Inferior parietal cortex (tissue), 1 donor: ENCODE measurements at regions not wholly inside any gene's neighbourhood (a gene's known extent, or its start where the extent isn't known, plus 50 kb on each side); places are given as distances from the start of the nearest gene placed in this dataset.
"Not testable (repeated sequence)": the region's sequence is repeated elsewhere in the genome, so short reads cannot be mapped to it uniquely, and the experiment has no call there.

Experiments
- DNase-seq: peaks from one replicate; pipeline ENCODE4 v3.0.0-alpha.2; 2016; ENCODE audit errors: extremely low spot score

GRCh38 chr2:150214626-150215025 is 272.8 kb downstream of the RND3 start:
- DNase-seq = no peak

DNA sequence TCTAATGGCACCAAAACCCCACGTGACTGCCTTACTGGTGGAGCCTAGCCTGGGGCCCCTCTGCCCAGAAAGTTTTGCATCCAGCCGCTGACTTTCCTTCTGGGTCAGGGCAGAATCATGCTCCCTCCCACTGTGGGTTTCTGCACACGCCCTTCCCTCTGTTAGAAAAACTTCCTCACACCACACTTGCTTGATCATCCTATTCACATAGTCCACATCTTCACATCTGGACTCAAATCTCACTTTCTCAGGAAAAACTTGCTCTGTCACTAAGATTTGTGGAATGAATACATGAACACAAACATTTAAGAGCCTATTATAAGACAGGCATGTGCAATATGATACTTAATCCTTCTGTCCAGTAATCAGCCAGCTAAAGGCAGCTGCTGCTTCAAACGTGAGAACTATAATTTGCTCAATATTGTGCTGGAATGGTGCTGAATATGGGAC is 274.7 kb downstream of the RND3 start:
- DNase-seq = no peak

GRCh38 chr2:150211164-150211631 is 276.3 kb downstream of the RND3 start:
- DNase-seq = no peak

DNA sequence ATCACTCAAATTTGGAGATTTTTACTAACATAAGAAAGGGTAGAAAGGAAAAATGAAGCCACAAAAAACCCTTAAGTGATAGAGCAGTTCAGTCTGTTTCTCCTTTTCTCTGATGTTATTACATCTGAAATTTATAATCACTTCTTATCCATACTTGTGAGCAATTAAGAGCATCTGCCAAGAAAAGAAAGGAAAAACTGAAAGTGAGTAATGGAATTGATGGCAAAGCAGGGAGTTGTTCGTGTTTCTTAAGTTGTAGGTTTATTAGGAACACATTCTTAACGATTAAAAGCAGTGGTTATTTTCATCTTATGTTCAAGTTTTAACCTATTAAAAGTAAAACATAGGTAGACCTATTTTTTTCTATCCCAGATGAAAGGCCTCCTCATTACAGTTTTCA is 277.7 kb downstream of the RND3 start:
- DNase-seq = no peak

- DNase-seq = no peak
Measured at GRCh38 chr2:150208689-150209088, 278.8 kb downstream of the RND3 start.

- DNase-seq = no peak
Measured at GRCh38 chr2:150207979-150208378, 279.5 kb downstream of the RND3 start.

GRCh38 chr2:150204451-150204850 is 283.0 kb downstream of the RND3 start:
- no peak for DNase-seq

DNA sequence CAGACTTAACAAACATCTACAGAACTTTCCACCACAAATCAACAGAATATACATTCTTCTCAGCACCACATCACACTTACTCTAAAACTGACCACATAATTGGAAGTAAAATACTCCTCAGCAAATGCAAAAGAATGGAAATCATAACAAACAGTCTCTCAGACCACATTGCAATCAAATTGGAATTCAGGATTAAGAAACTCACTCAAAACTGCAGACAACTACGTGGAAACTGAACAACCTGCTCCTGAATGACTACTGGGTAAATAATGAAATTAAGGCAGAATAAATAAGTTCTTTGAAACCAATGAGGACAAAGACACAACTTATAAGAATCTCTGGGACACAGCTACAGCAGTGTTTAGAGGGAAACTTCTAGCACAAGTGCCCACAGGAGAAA is 292.7 kb downstream of the RND3 start:
- DNase-seq = not testable (repeated sequence)

GRCh38 chr2:150192701-150193100 is 294.8 kb downstream of the RND3 start:
- DNase-seq = no peak

- no peak for DNase-seq
Measured at GRCh38 chr2:150191349-150191748, 296.1 kb downstream of the RND3 start.

GRCh38 chr2:150190546-150190945 is 296.9 kb downstream of the RND3 start:
- DNase-seq = no peak

GRCh38 chr2:150188800-150189199 is 298.7 kb downstream of the RND3 start:
- no peak for DNase-seq

DNA sequence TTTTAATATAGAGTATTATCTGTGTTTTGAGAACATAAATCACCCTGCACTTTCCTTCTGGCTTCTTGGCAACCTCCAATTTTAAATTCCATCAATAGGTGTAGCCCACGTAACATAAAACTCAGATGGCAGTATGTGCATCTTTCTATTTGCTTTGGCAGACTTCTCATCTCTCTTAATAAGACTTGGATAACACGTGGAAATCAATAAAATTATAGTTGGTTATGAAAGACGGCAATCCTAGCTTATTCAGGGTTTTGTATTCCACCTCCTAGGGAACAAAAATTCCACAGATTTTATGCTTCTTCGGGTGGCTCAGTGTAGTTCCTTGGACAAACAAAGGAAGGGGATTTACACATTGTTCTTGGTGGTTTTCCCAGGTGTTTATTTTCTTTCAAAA is 299.3 kb downstream of the RND3 start:
- DNase-seq = no peak

GRCh38 chr2:150182566-150183235 is 304.8 kb downstream of the RND3 start:
- no peak for DNase-seq

GRCh38 chr2:150178591-150178990 is 308.9 kb downstream of the RND3 start:
- no peak for DNase-seq

DNA sequence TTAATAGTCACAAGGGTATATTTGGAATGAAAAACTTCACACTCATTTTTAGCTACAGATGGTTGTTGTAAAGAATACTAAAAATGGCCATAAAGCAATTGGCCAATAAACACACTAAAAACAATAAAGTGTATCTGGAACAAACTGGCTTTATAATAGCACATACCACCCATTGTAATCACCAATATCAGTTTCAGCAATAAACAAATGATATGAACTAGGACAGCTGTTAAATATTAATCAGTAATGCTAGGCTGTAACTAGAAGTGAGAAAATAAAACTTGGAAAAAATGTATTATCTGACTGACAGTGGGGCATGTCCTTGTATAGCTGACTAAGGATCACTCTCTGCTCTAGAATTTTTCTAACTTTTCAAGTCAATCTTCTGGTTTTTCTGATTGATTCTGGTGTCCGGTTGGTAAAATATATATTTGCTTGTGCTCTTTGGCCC is 312.5 kb downstream of the RND3 start:
- no peak for DNase-seq

DNA sequence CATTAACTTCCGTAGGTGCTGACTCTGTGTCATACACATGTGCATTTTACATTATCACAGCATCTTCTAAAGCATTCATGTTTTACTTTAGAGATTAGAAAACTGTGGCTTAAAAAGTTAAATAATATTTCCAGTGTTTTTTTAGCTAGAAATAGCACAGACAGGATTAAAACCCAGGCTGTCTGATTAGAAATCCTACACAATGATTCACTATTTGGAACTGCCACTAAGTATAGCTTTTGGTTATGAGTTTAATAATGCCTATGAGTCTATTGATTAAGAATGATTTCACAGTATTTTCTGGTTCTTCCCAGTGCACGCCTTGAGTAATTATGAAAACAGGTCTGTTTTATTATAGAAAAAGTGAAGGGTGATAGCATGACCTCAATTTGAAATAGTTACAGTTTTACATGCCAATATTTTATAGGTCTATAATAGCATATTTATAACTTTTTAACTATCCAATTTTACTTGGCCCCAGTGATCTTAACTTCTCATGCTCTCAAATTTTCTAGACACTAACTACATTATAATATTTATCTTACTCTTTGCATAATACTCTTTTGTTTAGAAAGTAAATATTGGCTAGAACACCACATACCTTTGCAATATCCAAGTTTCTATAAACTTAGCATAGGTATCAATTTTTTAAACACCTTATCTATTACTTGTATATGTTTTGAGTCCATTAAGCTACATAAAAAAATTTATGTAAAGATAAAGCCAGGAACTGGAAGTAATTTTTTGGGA is 313.2 kb downstream of the RND3 start:
- DNase-seq = no peak

DNA sequence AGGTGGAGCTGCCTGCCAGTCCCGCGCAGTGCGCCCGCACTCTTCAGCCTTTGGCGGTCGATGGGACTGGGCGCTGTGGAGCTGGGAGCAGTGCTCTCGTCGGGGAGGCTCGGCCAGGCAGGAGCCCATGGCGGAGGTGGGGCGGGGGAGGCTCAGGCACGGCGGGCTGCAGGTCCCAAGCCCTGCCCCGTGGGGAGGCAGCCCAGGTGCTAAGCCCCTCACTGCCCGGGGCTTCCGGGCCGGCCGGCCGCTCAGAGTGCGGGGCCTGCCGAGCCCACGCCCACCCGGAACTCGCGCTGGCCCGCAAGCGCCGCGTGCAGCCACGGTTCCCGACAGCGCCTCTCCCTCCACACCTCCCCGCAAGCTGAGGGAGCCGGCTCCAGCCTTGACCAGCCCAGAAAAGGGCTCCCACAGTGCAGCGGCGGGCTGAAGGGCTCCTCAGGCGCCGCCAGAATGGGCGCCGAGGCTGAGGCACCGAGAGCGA is 316.4 kb downstream of the RND3 start:
- DNase-seq = no peak

DNA sequence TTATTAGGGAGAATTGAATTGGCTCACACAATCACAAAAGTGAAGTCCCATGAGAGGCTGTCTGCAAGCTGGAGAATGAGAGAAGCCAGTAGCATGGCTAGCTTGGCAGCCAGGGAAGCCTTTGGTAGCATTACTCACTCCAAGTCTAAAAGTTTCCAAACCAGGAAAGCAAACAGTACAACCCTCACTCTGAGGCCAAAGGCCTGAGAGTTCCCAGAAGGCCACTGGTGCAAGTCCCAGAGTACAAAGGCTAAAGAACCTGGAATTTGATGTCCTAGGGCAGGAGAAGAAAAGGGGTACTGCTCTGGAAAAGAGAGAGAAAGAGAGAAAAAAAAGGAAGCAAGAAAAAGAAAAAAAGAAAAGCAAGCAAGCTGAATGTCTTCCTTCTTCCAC is 318.2 kb downstream of the RND3 start:
- DNase-seq = no peak

DNA sequence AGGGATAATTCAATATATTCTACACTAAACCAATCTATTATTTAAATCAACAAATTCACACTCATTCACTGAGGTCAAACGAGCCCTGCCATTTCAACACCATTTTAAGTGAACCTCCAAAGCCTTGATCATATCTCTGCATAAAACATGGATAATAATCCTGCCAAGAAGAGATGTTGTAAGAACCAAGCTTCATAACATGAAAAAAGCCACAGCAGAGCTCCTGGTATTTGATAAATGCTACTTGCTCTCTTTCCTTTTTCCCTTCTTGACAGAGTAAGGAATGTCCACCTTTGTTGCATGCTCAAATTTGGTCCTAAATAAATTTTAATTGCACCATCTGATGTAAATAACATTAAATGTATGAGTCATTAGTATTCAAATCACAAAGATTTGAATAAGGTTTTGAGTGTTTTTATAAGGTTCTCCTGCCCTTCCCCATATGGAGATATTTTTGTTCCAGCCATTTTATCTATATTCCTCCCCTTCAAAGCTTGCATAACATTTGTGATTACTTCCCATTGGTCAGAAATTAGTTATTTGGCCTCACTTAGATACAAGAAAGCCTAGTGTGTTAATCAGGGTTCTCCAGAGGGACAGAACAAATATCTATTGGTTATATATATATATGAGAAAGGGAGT is 318.8 kb downstream of the RND3 start:
- DNase-seq = no peak

DNA sequence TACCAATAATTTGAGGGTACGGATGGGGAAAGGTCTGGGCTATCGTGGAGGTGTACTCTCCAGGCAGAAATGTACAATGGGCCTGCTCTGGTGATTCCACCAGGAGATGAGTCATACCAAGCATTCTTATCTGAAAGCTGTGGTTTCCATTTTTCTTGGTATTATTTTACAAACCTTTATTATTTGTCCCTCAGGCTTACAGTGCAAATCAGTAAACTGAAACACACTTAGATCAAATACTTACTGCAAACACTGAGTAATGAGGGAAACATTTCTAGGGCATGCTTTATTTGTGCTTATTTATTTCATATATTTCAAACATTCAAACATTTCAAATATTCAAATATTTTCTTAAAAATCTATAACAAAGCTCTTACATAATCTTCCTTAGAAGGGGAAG is 319.8 kb downstream of the RND3 start:
- no peak for DNase-seq

DNA sequence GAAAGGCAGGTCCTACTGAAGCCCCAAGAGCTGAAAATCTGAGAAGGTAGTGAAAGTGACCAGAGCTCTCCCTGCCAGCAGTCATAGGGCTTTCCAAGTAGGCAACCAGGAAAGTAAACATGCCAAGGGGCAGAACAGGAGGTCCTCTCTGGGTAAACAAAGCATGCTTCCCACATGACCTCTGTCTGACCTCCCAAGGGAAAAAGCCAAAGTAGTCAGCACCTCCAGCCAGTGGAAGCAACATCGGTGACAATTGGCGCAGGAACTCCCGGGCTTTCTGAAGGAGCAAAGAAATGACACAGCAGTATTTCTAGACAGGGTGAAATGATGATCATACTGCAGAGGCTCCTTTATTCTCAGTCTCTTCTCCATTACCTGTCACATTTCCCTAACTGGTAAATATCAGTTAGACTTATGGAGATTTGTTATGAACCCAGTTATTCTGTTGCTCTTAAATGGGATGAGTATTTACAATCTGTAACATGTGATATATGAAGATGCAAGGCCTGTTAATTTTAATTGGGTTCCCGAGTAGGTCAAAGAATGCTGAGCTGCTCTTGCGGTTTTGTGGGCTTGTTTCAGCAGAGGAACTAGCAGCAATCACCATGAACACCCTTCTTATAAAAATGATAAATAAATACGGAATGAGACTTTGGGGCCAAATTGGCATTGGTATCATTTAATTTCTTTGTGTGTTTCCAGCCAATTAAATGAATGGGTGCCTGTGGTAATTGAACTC is 321.0 kb downstream of the RND3 start:
- peak; percentile 17 for DNase-seq
